Right lobe of liver (tissue), 4 donors: ENCODE measurements at regions not wholly inside any gene's neighbourhood (a gene's known extent, or its start where the extent isn't known, plus 50 kb on each side); places are given as distances from the start of the nearest gene placed in this dataset.

Experiments used
- POLR2A ChIP-seq: fragments of 450-650 bp; IDR thresholded peaks from one replicate; pipeline ENCODE4 v1.6.1; 2017; ENCODE audit warnings: antibody characterized with exemption, mild to moderate bottlenecking
- TF ChIP-seq, protein P1 (sequence below), 4 donors: fragments of 200-600 bp in 3 of 4; fragments of 450-650 bp in 1 of 4; IDR thresholded peaks; one replicate each; pipeline versions ENCODE4 v1.5.1 to v1.8.0; 2016 to 2022; ENCODE audit warnings: antibody characterized with exemption in 4 of 4, mild to moderate bottlenecking in 2 of 4
- donor health status: DM: no; HTN: no; CAD: no.
- donor health status: DM: no; HTN: no; CAD: no.
- donor health status: DM: no; HTN: yes; CAD: no.

DNA sequence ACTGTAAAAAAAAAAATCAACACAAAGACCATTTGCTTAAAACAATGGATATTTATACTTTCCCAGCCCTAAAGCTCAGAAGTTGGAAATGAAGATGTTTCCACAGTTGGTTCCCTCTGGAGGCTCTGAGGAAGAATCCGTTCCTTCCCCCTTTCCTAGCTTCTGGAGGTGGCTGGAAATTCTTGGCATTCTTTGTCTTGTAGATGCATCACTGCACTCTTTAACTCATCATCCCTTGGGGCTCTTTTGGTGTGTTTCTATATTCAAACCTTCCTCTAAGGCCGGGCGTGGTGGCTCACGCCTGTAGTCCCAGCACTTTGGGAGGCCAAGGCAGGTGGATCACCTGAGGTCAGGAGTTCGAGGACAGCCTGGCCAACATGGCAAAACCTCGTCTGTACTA lies 78.7 kb downstream of the VCX3A start:
- TF ChIP-seq, protein P1, sequence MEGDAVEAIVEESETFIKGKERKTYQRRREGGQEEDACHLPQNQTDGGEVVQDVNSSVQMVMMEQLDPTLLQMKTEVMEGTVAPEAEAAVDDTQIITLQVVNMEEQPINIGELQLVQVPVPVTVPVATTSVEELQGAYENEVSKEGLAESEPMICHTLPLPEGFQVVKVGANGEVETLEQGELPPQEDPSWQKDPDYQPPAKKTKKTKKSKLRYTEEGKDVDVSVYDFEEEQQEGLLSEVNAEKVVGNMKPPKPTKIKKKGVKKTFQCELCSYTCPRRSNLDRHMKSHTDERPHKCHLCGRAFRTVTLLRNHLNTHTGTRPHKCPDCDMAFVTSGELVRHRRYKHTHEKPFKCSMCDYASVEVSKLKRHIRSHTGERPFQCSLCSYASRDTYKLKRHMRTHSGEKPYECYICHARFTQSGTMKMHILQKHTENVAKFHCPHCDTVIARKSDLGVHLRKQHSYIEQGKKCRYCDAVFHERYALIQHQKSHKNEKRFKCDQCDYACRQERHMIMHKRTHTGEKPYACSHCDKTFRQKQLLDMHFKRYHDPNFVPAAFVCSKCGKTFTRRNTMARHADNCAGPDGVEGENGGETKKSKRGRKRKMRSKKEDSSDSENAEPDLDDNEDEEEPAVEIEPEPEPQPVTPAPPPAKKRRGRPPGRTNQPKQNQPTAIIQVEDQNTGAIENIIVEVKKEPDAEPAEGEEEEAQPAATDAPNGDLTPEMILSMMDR (IDR thresholded peaks at IDR 0.05): no peak
- TF ChIP-seq POLR2A: no peak
